ENCODE measurements at regions not wholly inside any gene's neighbourhood (a gene's known extent, or its start where the extent isn't known, plus 50 kb on each side); places are given as distances from the start of the nearest gene placed in this dataset.

DNA sequence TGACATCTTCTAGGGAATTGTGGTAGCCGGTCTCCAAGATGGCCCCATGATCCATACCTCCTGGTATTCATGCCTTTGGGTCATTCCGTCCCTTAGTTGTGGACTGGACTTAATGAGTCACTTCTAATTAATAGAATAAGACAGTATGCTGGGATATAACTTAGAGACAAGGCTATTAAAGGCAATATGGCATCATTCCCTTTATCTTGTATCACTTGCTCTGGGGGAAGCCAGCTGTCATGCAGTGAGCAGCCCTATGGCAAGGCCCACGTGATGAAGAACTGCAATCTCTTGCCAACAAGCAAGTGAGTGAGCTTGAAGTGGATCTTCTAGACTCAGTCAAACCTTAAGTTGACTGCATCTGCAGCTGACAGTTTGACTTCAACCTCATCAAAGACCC is 97.8 kb upstream of the MED13 start:
- TF ChIP-seq, protein P1, sequence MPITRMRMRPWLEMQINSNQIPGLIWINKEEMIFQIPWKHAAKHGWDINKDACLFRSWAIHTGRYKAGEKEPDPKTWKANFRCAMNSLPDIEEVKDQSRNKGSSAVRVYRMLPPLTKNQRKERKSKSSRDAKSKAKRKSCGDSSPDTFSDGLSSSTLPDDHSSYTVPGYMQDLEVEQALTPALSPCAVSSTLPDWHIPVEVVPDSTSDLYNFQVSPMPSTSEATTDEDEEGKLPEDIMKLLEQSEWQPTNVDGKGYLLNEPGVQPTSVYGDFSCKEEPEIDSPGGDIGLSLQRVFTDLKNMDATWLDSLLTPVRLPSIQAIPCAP (CRISPR knock-in tag; IDR thresholded peaks at IDR 0.05; ENCODE audit: low read depth), result no peak
- TF ChIP-seq POLR2AphosphoS5 (IDR thresholded peaks at IDR 0.05; ENCODE audit: low read depth, low read length) (no peak), ZFP37 (CRISPR knock-in tag; IDR thresholded peaks at IDR 0.05; ENCODE audit: borderline replicate concordance) (no peak), HOXA7 (CRISPR knock-in tag; IDR thresholded peaks at IDR 0.05) (no peak), YY1 (IDR thresholded peaks at IDR 0.05; ENCODE audit: insufficient read depth, insufficient replicate concordance, low read depth, low read length) (no peak)
- TF ChIP-seq, protein P2, sequence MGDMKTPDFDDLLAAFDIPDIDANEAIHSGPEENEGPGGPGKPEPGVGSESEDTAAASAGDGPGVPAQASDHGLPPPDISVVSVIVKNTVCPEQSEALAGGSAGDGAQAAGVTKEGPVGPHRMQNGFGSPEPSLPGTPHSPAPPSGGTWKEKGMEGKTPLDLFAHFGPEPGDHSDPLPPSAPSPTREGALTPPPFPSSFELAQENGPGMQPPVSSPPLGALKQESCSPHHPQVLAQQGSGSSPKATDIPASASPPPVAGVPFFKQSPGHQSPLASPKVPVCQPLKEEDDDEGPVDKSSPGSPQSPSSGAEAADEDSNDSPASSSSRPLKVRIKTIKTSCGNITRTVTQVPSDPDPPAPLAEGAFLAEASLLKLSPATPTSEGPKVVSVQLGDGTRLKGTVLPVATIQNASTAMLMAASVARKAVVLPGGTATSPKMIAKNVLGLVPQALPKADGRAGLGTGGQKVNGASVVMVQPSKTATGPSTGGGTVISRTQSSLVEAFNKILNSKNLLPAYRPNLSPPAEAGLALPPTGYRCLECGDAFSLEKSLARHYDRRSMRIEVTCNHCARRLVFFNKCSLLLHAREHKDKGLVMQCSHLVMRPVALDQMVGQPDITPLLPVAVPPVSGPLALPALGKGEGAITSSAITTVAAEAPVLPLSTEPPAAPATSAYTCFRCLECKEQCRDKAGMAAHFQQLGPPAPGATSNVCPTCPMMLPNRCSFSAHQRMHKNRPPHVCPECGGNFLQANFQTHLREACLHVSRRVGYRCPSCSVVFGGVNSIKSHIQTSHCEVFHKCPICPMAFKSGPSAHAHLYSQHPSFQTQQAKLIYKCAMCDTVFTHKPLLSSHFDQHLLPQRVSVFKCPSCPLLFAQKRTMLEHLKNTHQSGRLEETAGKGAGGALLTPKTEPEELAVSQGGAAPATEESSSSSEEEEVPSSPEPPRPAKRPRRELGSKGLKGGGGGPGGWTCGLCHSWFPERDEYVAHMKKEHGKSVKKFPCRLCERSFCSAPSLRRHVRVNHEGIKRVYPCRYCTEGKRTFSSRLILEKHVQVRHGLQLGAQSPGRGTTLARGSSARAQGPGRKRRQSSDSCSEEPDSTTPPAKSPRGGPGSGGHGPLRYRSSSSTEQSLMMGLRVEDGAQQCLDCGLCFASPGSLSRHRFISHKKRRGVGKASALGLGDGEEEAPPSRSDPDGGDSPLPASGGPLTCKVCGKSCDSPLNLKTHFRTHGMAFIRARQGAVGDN (CRISPR knock-in tag; IDR thresholded peaks at IDR 0.05), result no peak
- TF ChIP-seq, protein P3, sequence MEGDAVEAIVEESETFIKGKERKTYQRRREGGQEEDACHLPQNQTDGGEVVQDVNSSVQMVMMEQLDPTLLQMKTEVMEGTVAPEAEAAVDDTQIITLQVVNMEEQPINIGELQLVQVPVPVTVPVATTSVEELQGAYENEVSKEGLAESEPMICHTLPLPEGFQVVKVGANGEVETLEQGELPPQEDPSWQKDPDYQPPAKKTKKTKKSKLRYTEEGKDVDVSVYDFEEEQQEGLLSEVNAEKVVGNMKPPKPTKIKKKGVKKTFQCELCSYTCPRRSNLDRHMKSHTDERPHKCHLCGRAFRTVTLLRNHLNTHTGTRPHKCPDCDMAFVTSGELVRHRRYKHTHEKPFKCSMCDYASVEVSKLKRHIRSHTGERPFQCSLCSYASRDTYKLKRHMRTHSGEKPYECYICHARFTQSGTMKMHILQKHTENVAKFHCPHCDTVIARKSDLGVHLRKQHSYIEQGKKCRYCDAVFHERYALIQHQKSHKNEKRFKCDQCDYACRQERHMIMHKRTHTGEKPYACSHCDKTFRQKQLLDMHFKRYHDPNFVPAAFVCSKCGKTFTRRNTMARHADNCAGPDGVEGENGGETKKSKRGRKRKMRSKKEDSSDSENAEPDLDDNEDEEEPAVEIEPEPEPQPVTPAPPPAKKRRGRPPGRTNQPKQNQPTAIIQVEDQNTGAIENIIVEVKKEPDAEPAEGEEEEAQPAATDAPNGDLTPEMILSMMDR (CRISPR knock-in tag; IDR thresholded peaks at IDR 0.05), result no peak
- TF ChIP-seq, protein P4, sequence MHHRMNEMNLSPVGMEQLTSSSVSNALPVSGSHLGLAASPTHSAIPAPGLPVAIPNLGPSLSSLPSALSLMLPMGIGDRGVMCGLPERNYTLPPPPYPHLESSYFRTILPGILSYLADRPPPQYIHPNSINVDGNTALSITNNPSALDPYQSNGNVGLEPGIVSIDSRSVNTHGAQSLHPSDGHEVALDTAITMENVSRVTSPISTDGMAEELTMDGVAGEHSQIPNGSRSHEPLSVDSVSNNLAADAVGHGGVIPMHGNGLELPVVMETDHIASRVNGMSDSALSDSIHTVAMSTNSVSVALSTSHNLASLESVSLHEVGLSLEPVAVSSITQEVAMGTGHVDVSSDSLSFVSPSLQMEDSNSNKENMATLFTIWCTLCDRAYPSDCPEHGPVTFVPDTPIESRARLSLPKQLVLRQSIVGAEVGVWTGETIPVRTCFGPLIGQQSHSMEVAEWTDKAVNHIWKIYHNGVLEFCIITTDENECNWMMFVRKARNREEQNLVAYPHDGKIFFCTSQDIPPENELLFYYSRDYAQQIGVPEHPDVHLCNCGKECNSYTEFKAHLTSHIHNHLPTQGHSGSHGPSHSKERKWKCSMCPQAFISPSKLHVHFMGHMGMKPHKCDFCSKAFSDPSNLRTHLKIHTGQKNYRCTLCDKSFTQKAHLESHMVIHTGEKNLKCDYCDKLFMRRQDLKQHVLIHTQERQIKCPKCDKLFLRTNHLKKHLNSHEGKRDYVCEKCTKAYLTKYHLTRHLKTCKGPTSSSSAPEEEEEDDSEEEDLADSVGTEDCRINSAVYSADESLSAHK (CRISPR knock-in tag; IDR thresholded peaks at IDR 0.05; ENCODE audit: borderline replicate concordance), result no peak

All from HepG2 (cell line).